ENCODE measurements at regions not wholly inside any gene's neighbourhood (a gene's known extent, or its start where the extent isn't known, plus 50 kb on each side); places are given as distances from the start of the nearest gene placed in this dataset.

- Histone ChIP-seq H3K4me1 (ENCODE audit: control insufficient read depth in 1 of 2, low read depth in 2 of 2) (no peaks in the 10 kb centered on the region), H3K36me3 (no peaks in the 10 kb centered on the region), H3K27me3 (replicated peaks; ENCODE audit: insufficient read depth) (no peaks in the 10 kb centered on the region), H3K27ac (no peak overlapping the region), H3K9me3 (no peaks in the 10 kb centered on the region), H3K4me3 (no peak overlapping the region)
- DNase-seq (ENCODE audit: low spot score) (no peak), ATAC-seq (ENCODE audit: insufficient number of reproducible peaks, low FRiP score, low read depth) (no peak)
- no peak for TF ChIP-seq CTCF (IDR thresholded peaks at IDR 0.05)
These were observed 278.8 kb upstream of the PLXNA2 start for GRCh38 chr1:208523007-208523406.

GRCh38 chr1:208524376-208524775 lies 280.2 kb upstream of the PLXNA2 start:
- TF ChIP-seq CTCF (IDR thresholded peaks at IDR 0.05): no peak
- H3K27me3 ChIP-seq (replicated peaks; ENCODE audit: insufficient read depth): no peaks in the 10 kb centered on the region
- no peak overlapping the region for H3K27ac ChIP-seq
- H3K9me3 ChIP-seq: no peaks in the 10 kb centered on the region
- H3K36me3 ChIP-seq: no peaks in the 10 kb centered on the region
- no peak for DNase-seq (ENCODE audit: low spot score)
- no peak overlapping the region for H3K4me3 ChIP-seq
- no peaks in the 10 kb centered on the region for H3K4me1 ChIP-seq (ENCODE audit: control insufficient read depth in 1 of 2, low read depth in 2 of 2)
- no peak for ATAC-seq (ENCODE audit: insufficient number of reproducible peaks, low FRiP score, low read depth)

- no peak for DNase-seq (ENCODE audit: low spot score)
- H3K27ac ChIP-seq: no peak overlapping the region
- TF ChIP-seq CTCF (IDR thresholded peaks at IDR 0.05): no peak
- H3K9me3 ChIP-seq: no peaks in the 10 kb centered on the region
- H3K4me3 ChIP-seq: no peak overlapping the region
- H3K27me3 ChIP-seq (replicated peaks; ENCODE audit: insufficient read depth): no peaks in the 10 kb centered on the region
- no peaks in the 10 kb centered on the region for H3K4me1 ChIP-seq (ENCODE audit: control insufficient read depth in 1 of 2, low read depth in 2 of 2)
- H3K36me3 ChIP-seq: no peaks in the 10 kb centered on the region
- ATAC-seq (ENCODE audit: insufficient number of reproducible peaks, low FRiP score, low read depth): no peak
These were observed 280.7 kb upstream of the PLXNA2 start for GRCh38 chr1:208524925-208525324.

GRCh38 chr1:208525417-208525816 lies 281.2 kb upstream of the PLXNA2 start:
- no peaks in the 10 kb centered on the region for H3K27me3 ChIP-seq (replicated peaks; ENCODE audit: insufficient read depth)
- H3K4me1 ChIP-seq (ENCODE audit: control insufficient read depth in 1 of 2, low read depth in 2 of 2): no peaks in the 10 kb centered on the region
- H3K27ac ChIP-seq: no peak overlapping the region
- H3K9me3 ChIP-seq: no peaks in the 10 kb centered on the region
- no peaks in the 10 kb centered on the region for H3K36me3 ChIP-seq
- TF ChIP-seq CTCF (IDR thresholded peaks at IDR 0.05): no peak
- DNase-seq (ENCODE audit: low spot score): no peak
- no peak overlapping the region for H3K4me3 ChIP-seq
- ATAC-seq (ENCODE audit: insufficient number of reproducible peaks, low FRiP score, low read depth): no peak

GRCh38 chr1:208526613-208527125 lies 282.5 kb upstream of the PLXNA2 start:
- no peak overlapping the region for H3K4me3 ChIP-seq
- no peaks in the 10 kb centered on the region for H3K27me3 ChIP-seq (replicated peaks; ENCODE audit: insufficient read depth)
- no peak for TF ChIP-seq CTCF (IDR thresholded peaks at IDR 0.05)
- DNase-seq (ENCODE audit: low spot score): no peak
- H3K27ac ChIP-seq: no peak overlapping the region
- no peaks in the 10 kb centered on the region for H3K9me3 ChIP-seq
- no peaks in the 10 kb centered on the region for H3K4me1 ChIP-seq (ENCODE audit: control insufficient read depth in 1 of 2, low read depth in 2 of 2)
- no peak for ATAC-seq (ENCODE audit: insufficient number of reproducible peaks, low FRiP score, low read depth)
- no peaks in the 10 kb centered on the region for H3K36me3 ChIP-seq

Measured in thoracic aorta (tissue), 2 donors.